A673 (cell line): ENCODE measurements at regions not wholly inside any gene's neighbourhood (a gene's known extent, or its start where the extent isn't known, plus 50 kb on each side); places are given as distances from the start of the nearest gene placed in this dataset.
A peak's percentile ranks its signal among the peaks of the same experiment; 100 is the strongest.

Experiments
- BruUV-seq: library from RNA; stranded (reverse); fragments of 400-500 nt; replicated peaks from 2 replicates; lab custom pipeline; 2021; lab: Mats Ljungman, UMichigan
- CTCF ChIA-PET: fragments of 300-600 bp; sonication (Branson Sonifier 250); formaldehyde crosslinking; loops from one replicate; lab custom pipeline; 2022; ENCODE audit warnings: antibody characterized with exemption; lab: Charles Lee
- POLR2A ChIA-PET: fragments of 300-600 bp; sonication (Branson Sonifier 250); formaldehyde crosslinking; loops from one replicate; lab custom pipeline; 2022; ENCODE audit warnings: antibody characterized with exemption; ENCODE audit not compliant: low non-redundant PET; lab: Charles Lee
- DNase-seq: peaks from one replicate; pipeline ENCODE4 v3.0.0-alpha.2; 2015; ENCODE audit warnings: low spot score
- H3K27ac ChIP-seq: fragments of 200-600 bp; sonication (generic); 2 replicates; pipeline ENCODE4 v1.5.1; 2016; ENCODE audit warnings: mixed run types, low read depth, mild to moderate bottlenecking, mixed read lengths, antibody characterized with exemption, low read length; ENCODE audit not compliant: poor library complexity, severe bottlenecking
- H3K27me3 ChIP-seq: fragments of 200-600 bp; sonication (generic); replicated peaks from 2 replicates; pipeline ENCODE4 v1.6.1; 2017; ENCODE audit warnings: mixed run types, low read depth, mild to moderate bottlenecking, mixed read lengths, antibody characterized with exemption, low read length; ENCODE audit not compliant: insufficient read depth, poor library complexity
- H3K36me3 ChIP-seq: fragments of 200-600 bp; sonication (generic); 2 replicates; pipeline ENCODE4 v1.6.1; 2016; ENCODE audit warnings: mixed run types, mild to moderate bottlenecking, mixed read lengths, antibody characterized with exemption, low read length; ENCODE audit not compliant: insufficient read depth, poor library complexity, severe bottlenecking
- H3K4me1 ChIP-seq: fragments of 200-600 bp; sonication (generic); 2 replicates; pipeline ENCODE4 v1.6.1; 2017; ENCODE audit warnings: mixed run types, mild to moderate bottlenecking, mixed read lengths, antibody characterized with exemption, low read length; ENCODE audit not compliant: insufficient read depth, poor library complexity, severe bottlenecking
- H3K4me3 ChIP-seq: fragments of 200-600 bp; sonication (generic); 2 replicates; pipeline ENCODE4 v1.5.1; 2016; ENCODE audit warnings: low read depth, mixed run types, mild to moderate bottlenecking, mixed read lengths, low read length; ENCODE audit not compliant: poor library complexity, severe bottlenecking
- H3K9me3 ChIP-seq: fragments of 200-600 bp; sonication (generic); 2 replicates; pipeline ENCODE4 v1.6.1; 2016; ENCODE audit warnings: mixed run types, low read depth, mild to moderate bottlenecking, mixed read lengths, antibody characterized with exemption, low read length; ENCODE audit not compliant: poor library complexity, severe bottlenecking
- EZH2 ChIP-seq: fragments of 200-600 bp; sonication (generic); IDR thresholded peaks from 2 replicates; pipeline ENCODE4 v1.6.1; 2017; ENCODE audit warnings: borderline replicate concordance, low read depth, mild to moderate bottlenecking, mixed read lengths, antibody characterized with exemption, low read length; ENCODE audit not compliant: poor library complexity, severe bottlenecking
- intact Hi-C: fragments of 100-400 bp; cut with micrococcal nuclease; formaldehyde crosslinking; loops from one replicate; pipeline ENCODE4 v1.10.0; 2022; ENCODE audit not compliant: unreplicated experiment
- TF ChIP-seq, protein P1 (sequence below): fragments of 300-800, 200-600 bp; sonication (generic); conservative IDR thresholded peaks from 2 replicates; pipeline ENCODE4 v1.5.1; 2017; ENCODE audit warnings: low read depth, mild to moderate bottlenecking, antibody characterized with exemption, low read length, moderate library complexity, mixed read lengths

DNA sequence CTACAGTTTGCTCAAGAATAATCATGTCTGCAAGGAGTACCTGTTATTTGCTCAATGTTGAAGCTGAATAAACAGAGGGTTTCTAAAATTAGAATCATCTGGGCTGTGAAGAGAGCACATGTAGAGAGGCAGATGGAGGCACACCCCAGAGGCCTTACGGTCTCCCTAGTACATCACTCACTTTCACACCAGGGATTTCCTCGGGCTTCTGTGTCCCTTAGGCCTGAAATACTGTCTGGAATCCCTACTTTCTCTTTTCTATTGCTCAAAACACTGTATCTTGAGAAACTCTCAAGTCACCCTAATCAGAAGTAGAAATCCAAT, 473.7 kb upstream of the ROBO2 start:
- Histone ChIP-seq H3K36me3 (no peaks in the 10 kb centered on the region), H3K9me3 (no peaks in the 10 kb centered on the region), H3K4me1 (no peaks in the 10 kb centered on the region), H3K27me3 (no peaks in the 10 kb centered on the region), H3K4me3 (no peak overlapping the region), H3K27ac (no peak overlapping the region)
- ChIA-PET CTCF (no interaction called here), POLR2A (no interaction called here)
- no TSS peak for BruUV-seq
- DNase-seq = no peak
- TF ChIP-seq EZH2 = no peak
- TF ChIP-seq, protein P1, sequence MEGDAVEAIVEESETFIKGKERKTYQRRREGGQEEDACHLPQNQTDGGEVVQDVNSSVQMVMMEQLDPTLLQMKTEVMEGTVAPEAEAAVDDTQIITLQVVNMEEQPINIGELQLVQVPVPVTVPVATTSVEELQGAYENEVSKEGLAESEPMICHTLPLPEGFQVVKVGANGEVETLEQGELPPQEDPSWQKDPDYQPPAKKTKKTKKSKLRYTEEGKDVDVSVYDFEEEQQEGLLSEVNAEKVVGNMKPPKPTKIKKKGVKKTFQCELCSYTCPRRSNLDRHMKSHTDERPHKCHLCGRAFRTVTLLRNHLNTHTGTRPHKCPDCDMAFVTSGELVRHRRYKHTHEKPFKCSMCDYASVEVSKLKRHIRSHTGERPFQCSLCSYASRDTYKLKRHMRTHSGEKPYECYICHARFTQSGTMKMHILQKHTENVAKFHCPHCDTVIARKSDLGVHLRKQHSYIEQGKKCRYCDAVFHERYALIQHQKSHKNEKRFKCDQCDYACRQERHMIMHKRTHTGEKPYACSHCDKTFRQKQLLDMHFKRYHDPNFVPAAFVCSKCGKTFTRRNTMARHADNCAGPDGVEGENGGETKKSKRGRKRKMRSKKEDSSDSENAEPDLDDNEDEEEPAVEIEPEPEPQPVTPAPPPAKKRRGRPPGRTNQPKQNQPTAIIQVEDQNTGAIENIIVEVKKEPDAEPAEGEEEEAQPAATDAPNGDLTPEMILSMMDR = no peak
- intact Hi-C loops = no loop called here

GRCh38 chr3:76566904-76567303, 473.0 kb upstream of the ROBO2 start:
- no peak overlapping the region for H3K27ac ChIP-seq
- no peaks in the 10 kb centered on the region for H3K27me3 ChIP-seq
- no peaks in the 10 kb centered on the region for H3K9me3 ChIP-seq
- no peak for TF ChIP-seq EZH2
- TF ChIP-seq, protein P1 = no peak
- H3K36me3 ChIP-seq = no peaks in the 10 kb centered on the region
- BruUV-seq = no TSS peak
- POLR2A ChIA-PET = no interaction called here
- no peak for DNase-seq
- H3K4me3 ChIP-seq = no peak overlapping the region
- intact Hi-C loops = no loop called here
- H3K4me1 ChIP-seq = no peaks in the 10 kb centered on the region
- CTCF ChIA-PET = no interaction called here

DNA sequence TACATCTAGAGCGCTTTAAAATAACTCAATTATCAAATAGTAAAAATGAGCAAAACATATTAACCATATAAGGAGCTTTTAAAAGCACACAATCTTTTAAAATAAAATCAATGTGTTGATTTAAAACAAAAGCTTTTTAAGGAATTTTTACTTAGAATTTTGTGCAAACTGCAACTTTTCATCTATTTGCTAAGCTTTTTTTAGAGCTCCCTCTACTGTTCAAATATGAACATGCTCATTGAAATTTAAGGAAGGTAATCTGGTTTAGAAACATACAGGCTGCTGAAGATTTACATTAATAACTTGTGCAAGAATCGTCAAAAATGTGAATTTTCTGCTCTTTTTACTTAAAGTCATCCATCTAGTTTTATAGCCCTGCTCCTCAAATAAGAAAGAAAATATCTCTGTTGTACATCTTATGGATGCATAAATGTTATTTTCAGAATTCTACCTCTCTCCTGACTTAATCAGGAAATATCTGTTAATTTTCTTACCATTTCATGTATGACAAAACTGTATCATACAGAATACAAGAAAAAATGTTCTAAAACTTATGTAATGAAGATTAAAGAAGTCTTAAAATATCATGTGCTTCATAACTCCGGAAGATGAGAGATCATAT, 469.4 kb upstream of the ROBO2 start:
- H3K9me3 ChIP-seq = no peaks in the 10 kb centered on the region
- DNase-seq = peak; percentile 16
- no peak for TF ChIP-seq EZH2
- TF ChIP-seq, protein P1 = peak; percentile 61
- intact Hi-C loops = loop anchor here (10.0 kb wide), 1 partner anchor 756 kb away; no protein-coding TSS in a partner anchor
- ChIA-PET CTCF (no interaction called here), POLR2A (no interaction called here)
- no TSS peak for BruUV-seq
- H3K36me3 ChIP-seq = no peaks in the 10 kb centered on the region
- H3K4me3 ChIP-seq = no peak overlapping the region
- H3K4me1 ChIP-seq = no peaks in the 10 kb centered on the region
- no peaks in the 10 kb centered on the region for H3K27me3 ChIP-seq
- H3K27ac ChIP-seq = no peak overlapping the region
